PFSK-1 (cell line): ENCODE measurements at regions not wholly inside any gene's neighbourhood (a gene's known extent, or its start where the extent isn't known, plus 50 kb on each side); places are given as distances from the start of the nearest gene placed in this dataset.

Source experiments
- FOXP2 ChIP-seq: optimal IDR thresholded peaks from 2 replicates; pipeline ENCODE3; 2011; ENCODE audit warnings: borderline replicate concordance, control low read depth, inconsistent platforms; ENCODE audit not compliant: insufficient read depth; ENCODE audit errors: extremely low read length, extremely low read depth
- POLR2AphosphoS5 ChIP-seq: IDR thresholded peaks from 2 replicates; pipeline ENCODE4 v1.6.1; 2012; ENCODE audit warnings: low read depth, mild to moderate bottlenecking, control low read depth, low read length, moderate library complexity
- SIN3A ChIP-seq: IDR thresholded peaks from 2 replicates; pipeline ENCODE4 v1.6.1; 2012; ENCODE audit warnings: mild to moderate bottlenecking, low read length, moderate library complexity, borderline replicate concordance; ENCODE audit not compliant: insufficient read depth
- TAF1 ChIP-seq: IDR thresholded peaks from 2 replicates; pipeline ENCODE4 v1.6.1; 2012; ENCODE audit warnings: low read length, control low read depth, borderline replicate concordance; ENCODE audit not compliant: insufficient read depth
- TF ChIP-seq, protein P1 (sequence below), 2 experiments: IDR thresholded peaks; 2 replicates each; pipeline versions ENCODE4 v1.6.1 to v1.8.0; 2011 to 2012; ENCODE audit warnings: low read depth in 2 of 2, low read length in 2 of 2, control low read depth in 1 of 2, inconsistent platforms in 1 of 2, mild to moderate bottlenecking in 1 of 2, moderate library complexity in 1 of 2; ENCODE audit not compliant: insufficient read depth in 1 of 2

GRCh38 chr1:238778113-238778512 is 608.3 kb upstream of the CHRM3 start:
- TF ChIP-seq SIN3A, result no peak

GRCh38 chr1:238777551-238777950 is 608.8 kb upstream of the CHRM3 start:
- TF ChIP-seq TAF1 (no peak), POLR2AphosphoS5 (no peak), SIN3A (no peak), FOXP2 (no peak)
- TF ChIP-seq, protein P1, sequence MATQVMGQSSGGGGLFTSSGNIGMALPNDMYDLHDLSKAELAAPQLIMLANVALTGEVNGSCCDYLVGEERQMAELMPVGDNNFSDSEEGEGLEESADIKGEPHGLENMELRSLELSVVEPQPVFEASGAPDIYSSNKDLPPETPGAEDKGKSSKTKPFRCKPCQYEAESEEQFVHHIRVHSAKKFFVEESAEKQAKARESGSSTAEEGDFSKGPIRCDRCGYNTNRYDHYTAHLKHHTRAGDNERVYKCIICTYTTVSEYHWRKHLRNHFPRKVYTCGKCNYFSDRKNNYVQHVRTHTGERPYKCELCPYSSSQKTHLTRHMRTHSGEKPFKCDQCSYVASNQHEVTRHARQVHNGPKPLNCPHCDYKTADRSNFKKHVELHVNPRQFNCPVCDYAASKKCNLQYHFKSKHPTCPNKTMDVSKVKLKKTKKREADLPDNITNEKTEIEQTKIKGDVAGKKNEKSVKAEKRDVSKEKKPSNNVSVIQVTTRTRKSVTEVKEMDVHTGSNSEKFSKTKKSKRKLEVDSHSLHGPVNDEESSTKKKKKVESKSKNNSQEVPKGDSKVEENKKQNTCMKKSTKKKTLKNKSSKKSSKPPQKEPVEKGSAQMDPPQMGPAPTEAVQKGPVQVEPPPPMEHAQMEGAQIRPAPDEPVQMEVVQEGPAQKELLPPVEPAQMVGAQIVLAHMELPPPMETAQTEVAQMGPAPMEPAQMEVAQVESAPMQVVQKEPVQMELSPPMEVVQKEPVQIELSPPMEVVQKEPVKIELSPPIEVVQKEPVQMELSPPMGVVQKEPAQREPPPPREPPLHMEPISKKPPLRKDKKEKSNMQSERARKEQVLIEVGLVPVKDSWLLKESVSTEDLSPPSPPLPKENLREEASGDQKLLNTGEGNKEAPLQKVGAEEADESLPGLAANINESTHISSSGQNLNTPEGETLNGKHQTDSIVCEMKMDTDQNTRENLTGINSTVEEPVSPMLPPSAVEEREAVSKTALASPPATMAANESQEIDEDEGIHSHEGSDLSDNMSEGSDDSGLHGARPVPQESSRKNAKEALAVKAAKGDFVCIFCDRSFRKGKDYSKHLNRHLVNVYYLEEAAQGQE (IDR thresholded peaks at IDR 0.05; ENCODE audit: insufficient read depth in 1 of 2, low read depth in 2 of 2, low read length in 2 of 2), result no peak

GRCh38 chr1:238776126-238776525 is 610.2 kb upstream of the CHRM3 start:
- TF ChIP-seq SIN3A (no peak), FOXP2 (no peak), TAF1 (no peak), POLR2AphosphoS5 (no peak)
- TF ChIP-seq, protein P1 (IDR thresholded peaks at IDR 0.05; ENCODE audit: insufficient read depth in 1 of 2, low read depth in 2 of 2, low read length in 2 of 2), result no peak

GRCh38 chr1:238772322-238772721 is 614.0 kb upstream of the CHRM3 start:
- TF ChIP-seq TAF1, result no peak
- TF ChIP-seq SIN3A, result no peak
- TF ChIP-seq, protein P1 (IDR thresholded peaks at IDR 0.05; ENCODE audit: insufficient read depth in 1 of 2, low read depth in 2 of 2, low read length in 2 of 2), result no peak
- no peak for TF ChIP-seq FOXP2
- TF ChIP-seq POLR2AphosphoS5, result no peak

DNA sequence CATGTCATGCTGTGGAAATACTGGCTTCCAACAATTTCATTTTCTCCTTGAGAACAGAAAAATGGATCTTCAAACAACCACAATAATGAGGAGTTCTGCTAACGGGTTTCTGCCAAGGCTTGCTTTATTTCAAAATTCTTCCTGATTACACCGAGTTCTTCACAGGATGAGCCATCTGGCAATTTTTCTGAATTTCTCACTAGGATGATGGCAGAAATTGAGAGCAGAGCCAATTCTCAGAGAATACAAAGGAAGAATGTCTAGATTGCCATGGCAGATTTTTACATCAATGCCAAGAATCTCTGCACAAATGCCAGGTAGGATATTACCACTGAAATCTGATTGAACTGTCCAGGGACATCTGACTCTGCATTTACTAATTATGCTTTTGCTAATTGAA is 619.0 kb upstream of the CHRM3 start:
- no peak for TF ChIP-seq SIN3A
- no peak for TF ChIP-seq FOXP2
- TF ChIP-seq TAF1, result no peak
- TF ChIP-seq, protein P1 (IDR thresholded peaks at IDR 0.05; ENCODE audit: insufficient read depth in 1 of 2, low read depth in 2 of 2, low read length in 2 of 2), result no peak

DNA sequence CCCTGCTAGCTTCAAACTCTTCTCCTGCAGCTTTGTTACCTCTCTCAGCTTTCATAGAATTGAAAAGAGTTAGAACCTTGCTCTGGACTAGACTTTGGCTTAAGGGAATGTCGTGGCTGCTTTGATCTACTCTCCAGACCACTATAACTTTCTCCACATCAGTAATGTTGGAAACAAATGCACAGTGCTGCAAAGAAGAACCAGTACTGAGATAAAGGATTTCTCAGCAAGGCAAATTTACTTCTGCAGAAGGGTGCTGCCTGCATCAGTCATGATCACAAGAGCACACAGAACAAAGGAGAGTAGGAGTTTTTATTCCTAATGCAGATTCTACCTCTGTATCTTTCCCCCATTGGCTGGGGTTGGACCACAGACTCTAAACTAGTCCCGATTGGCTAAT is 621.6 kb upstream of the CHRM3 start:
- TF ChIP-seq, protein P1 (IDR thresholded peaks at IDR 0.05; ENCODE audit: insufficient read depth in 1 of 2, low read depth in 2 of 2, low read length in 2 of 2), result no peak
- TF ChIP-seq POLR2AphosphoS5 (no peak), FOXP2 (no peak), SIN3A (no peak), TAF1 (no peak)
